Activated T-cell treated with anti-CD3 and anti-CD28 coated beads, Interleukin-2, amount 50 U/mL, for 1 hour (primary cell): ENCODE measurements at regions not wholly inside any gene's neighbourhood (a gene's known extent, or its start where the extent isn't known, plus 50 kb on each side); places are given as distances from the start of the nearest gene placed in this dataset.

Experiments used
- DNase-seq: peaks from one replicate; pipeline ENCODE4 v3.0.0-alpha.2; 2020

DNA sequence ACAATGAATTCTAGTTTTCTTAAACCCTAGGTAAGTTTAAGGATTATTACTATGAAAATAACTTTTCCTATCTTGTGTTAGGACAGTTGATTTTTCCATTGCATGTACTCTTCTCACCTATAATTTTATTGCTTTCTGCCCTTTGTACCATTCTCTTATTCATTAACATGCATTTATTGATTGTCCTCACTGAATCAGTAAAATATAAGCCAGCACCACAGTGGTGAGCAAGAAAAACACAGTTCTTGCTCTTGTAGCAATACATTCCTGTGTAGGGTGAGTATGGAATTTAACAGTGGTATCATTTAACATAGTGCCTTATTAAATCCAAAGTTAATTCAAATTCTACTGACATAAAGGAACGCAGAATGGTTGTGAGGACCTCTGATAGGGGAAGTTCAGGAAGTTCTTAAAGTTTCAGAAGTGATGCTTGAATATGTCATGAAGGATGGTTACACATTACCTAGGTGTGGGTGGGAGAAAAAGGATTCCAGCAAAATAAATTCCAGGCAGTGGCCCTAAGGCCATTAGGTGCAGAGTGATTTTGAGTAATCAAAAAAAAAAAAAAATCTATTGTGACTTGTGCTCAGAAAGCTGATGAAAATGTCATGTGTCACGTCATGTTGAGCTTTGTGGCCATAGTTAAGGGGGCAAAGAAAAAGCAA lies 104.7 kb upstream of the DSEL start:
- no peak for DNase-seq

DNA sequence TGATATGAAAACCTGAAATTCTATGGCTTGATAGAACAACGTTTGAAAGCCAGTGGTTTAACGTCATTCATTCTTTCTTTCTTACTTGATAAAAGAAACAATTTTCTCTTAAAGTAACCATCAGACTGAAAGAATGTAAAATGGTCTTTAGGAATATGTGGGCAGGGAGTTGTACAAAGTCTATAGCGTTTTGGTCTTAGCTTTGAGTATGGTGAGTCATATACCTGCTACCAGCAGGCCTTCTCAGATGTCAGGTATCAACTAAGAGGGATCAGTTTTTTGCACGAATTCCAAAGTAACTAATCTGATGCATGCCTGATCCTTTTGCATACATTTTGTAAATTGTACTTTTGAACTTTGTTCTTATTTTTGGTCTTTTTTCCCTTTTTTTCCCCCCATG lies 101.5 kb upstream of the DSEL start:
- DNase-seq = no peak

DNA sequence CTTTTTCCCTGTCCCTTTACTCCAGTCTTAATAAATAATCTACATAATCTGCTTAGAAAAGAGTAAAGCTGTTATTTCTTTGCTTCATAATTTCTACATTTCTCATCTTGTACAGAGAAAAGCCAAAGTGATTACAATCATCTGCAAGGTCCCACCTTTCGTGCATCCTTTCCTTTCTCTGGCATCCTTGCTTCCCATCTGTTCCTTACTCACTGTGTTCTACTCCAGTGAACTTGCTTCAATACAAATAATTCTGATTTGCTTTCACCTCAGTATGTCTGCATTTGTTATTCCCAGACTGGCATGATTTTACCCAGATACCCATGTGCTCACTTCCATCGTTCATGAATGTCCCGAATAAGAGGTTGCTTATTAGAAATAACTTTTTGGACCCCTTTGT lies 99.4 kb upstream of the DSEL start:
- no peak for DNase-seq

DNA sequence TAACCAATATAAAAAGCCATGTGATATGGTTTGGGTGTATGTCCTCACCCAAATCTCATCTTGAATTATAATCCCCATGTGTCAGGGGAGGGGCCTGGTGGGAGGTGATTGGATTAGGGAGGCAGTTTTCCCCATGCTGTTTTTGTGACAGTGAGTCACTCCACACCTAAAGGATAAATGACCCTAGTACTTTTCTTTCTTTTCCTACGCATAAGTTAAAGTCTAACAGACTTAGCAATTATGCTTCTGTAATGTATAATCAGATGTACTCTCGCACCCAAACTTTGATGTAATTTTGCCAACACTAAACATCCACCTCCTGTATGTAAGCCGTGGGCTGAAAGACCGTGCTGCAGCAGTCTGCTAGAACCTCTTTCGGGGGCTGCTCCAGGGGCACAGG lies 97.2 kb upstream of the DSEL start:
- DNase-seq = no peak

DNA sequence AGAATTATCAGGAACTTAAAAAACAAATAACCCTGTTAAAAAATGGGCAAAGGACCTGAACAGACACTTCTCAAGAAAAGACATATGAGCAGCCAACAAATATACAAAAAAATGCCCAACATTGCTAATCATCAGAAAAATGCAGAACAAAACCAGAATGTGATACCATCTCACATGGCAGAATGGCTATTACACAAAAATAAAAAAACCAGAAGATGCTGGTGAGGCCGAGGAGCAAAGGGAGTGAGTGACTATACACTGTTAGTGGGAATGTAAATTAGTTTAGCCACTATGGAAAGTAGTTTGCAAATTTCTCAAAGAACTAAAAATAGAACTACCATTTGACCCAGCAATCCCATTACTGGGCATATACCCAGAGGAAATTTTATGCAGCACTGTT lies 95.8 kb upstream of the DSEL start:
- no peak for DNase-seq

DNA sequence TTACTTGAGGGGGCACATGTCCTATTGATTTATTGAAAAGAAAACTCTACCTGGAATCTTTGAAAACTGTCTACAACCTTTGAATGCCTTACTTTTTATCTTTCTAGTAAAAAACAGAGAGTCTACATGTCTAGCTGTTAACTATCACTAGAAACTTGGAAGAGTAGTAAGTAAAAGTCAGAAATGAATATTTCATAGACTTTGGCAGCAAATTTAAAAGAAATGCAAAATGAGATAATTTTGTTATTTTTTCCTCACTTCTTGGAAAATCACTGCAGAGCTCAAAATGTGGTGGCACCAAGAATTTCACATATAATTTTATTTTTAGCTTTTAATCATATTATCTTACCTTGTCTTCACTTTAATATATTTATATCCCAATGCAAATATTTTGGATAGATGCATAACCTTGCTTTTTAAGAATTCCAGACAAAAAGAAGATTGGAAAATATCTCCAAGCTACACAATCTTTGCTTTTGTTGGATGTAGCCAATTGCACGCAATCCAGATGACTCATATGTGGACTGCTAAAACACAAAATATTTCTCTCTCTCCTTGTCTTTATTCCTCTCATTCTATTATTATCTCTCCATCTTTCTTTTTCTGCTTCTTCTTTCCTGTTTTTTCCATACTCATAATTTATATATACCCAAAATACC lies 92.2 kb upstream of the DSEL start:
- no peak for DNase-seq

DNA sequence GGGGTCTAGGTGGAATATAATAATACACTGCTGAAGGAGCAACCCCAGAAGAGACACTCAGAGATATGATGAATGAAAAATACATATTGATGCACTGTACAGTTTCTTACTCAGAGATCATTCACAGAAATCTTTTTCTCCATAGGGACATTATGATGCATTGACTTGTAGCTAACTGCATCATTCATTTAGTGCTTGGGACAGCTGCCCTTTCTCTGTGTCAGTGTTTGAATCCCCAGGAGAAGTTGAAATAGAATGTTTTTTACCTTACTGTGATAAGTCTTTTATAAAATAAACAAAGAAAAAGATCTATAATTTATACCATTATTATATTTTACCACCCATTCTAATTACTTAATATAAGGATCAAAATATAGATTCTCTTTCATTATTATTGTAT lies 91.7 kb upstream of the DSEL start:
- no peak for DNase-seq

DNA sequence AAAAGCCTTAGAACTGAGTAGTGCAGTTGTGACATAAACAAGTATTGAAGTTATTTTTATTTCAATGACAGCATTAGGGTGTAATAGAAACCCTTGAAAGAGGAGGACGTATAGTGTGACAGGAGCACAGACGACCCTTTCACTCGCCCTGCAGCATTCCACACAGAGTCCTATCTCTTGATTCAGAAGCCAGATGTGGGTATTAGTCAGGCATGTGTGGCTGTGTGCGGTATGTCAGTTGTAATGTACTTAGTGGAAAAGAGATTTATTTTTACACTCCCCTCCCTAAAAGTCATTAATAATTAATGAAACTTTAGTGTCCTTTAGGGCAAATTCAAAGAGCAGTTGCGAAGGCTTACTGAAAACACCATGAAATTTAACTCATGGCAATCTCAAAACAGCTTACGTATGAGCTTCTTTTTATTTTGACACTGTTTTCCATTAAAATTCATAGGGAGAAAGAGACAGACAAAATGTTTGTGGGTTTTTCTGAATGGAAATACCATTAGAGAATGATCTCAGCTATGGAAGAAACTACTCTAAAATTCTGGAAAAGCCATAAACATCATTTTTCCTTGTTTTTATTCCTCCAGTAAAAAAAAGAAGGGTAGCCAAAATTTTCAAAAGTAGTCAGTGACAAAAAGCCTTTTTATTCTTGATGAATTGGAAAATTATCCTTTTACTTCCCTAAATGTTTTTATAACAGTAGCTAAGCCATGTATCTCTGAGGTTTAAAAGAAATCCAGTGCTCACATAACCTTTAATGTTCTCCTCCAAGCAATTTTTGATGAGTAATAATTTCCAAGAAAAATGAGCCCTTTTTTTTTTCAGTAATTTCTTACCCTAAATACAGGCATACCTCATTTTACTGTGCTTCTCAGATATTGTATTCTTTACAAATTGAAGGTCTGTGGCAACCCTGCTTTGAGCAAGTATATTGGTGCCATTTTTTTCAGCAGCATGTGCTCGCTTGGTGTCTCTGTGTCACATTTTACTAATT lies 84.0 kb upstream of the DSEL start:
- DNase-seq = no peak

DNA sequence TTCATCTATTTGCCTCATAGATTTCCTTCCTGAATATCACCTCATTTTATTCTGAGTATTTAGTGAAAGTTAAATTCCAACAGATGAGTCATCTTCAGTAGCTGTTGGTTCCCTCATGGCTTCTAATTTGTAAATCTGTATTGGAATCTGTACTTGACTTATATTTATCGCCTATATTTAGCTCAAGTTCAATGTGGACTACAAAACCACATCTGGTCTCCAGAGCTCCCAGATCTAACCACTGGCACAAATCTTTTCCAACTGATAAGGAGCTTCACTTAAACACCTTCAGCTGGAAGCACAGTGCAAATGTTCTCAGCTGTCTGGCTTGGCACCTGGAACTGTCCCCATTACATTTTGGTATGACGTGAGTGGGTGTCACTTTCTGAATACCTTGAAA lies 82.8 kb upstream of the DSEL start:
- DNase-seq = no peak

DNA sequence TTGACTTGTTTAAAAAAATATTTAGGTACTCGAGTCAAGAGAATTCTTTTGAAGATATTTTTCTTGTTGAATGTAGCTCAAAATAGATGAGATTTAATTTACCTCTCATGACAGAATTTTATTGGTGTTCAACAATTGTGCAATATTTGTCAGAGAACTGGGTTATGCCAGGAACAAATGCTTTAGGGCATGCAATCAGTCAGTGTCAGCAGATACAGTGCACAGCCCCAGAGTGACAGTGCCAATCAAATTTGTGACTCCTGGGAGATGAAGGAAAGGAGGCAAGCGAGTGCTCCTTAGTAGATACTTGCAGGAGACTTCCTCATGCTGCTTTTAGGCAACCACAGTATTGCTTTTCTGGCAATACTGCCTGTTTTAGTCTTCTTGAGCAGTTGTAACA lies 81.2 kb upstream of the DSEL start:
- DNase-seq = no peak

DNA sequence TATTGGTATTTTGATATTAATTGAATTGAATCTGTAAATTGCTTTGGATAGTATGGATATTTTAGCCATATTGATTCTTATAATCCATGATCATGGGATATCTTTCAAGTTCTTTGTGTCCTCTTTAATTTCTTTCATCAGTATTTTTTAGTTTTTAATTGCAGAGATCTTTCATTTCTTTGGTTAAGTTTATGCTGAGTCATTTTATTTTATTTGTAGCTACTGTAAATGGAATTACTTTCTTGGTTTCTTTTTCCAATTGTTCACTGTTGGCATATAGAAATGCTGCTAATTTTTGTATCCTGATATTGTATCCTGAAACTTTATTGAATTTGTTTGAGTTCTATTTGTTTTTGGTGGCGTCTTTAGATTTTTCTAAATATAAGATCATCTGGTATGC lies 79.5 kb upstream of the DSEL start:
- no peak for DNase-seq

DNA sequence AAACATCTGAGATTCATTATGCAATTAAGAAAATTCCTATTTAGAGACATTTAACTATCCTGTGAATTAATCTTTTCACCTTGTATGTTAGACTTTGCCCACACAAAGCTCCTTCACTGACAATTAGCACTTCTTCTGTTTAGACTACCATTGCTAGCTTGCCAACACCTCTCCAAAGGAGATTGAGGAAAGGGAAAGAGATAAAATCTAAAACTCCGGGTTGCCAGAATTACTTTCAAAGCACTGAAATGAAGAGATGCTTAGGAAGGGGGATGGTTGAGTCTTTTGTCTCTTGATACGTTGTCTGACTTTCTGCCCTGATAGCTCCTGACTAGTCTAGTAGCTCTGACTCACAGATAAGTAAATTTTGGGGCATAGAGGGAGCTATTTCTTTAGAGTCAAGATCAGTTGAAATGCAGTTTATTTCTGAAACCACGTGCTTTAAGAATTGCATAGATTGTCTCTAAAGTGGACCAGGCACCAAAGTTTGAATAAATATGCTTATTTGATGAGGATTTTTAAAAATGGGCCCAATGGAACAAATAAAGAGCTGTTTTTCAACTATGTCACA lies 74.1 kb upstream of the DSEL start:
- no peak for DNase-seq

DNA sequence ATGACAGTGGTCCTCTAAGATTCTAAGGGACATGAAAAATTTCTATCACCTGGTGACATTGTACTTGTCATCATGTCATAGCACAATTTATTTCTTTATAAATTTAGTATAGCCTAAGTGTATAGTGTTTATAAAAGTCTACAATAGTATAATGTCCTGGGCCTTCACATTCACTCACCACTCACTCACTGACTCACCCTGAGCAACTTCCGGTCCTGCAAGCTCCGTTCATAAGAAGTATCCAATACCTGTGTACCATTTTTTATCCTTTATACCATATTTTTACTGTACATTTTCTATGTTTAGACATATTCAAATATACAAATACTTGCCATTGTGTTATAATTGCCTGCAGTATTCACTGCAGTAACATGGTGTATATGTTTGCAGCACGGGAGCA lies 72.8 kb upstream of the DSEL start:
- no peak for DNase-seq

DNA sequence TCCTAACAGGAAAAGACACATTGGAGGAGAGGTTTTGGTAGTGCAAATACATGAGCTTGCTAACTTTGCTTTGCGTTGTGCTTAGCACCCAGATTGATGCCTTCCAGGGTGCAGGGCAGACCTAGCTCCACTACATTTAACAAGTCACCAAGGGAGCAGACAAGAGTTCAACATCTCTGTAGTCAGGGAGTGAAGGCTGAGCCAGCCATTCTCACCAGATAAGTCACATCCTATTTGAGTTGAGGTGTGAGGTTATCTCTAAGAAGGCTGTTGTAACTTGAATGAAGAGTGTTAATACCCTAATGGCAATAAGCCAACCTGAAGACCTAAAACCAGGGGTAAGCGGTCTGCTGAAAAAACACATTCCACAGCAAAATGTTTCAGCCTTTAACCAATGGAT lies 69.6 kb upstream of the DSEL start:
- no peak for DNase-seq

DNA sequence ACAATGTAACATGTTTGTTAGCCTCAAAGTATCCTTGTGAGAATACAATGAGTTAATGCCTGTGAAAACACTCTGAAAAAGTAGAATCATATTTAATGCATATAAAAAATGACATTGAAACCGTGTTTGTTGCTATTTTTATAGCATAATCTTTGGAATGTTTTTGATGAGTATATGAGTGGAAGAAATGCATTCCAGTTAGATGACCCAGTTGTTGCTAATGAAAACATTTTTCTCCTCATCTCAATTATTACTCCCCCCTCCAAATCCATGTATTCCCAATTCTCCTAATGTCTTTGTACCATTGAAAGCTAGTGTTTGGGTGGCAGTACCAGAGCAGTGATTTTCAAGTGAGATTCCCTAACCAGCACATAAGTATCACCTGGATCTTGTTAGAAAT lies 67.1 kb upstream of the DSEL start:
- DNase-seq = no peak

DNA sequence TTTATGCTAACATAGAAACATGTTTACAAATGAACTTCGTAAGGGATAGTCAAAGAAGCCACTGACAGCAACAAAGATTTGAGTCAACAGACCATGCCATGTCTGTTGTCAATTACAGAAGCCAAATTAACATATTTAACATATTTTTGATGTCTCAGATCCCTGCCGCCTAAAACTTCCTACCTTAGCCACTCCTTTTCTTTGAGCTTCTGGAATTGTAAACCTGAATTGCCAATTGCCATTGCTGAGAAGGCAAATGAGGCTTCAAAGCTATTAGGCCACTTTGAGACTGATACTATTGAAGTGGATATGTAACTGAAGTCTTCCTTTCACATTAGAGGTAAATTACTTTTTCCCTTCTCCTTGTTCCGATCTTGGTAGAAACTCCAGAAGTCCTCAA lies 66.0 kb upstream of the DSEL start:
- no peak for DNase-seq

DNA sequence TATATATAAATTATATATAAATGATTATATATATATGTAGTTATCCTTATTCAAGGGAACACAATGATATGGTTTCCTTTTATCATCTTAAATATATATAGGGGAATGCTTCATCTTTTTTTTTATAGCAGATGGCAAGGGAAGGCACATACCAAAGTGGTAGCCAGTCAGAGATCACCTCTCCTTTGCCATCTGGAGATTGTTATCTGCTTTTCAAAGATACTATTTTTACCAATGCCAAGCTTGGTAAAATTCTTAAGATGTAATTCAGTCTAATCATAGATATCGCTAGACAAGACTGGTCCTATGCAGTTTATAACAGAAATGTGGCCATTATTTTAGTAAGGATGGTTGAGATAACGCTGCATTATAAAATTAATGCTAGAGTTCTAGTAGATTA lies 64.7 kb upstream of the DSEL start:
- no peak for DNase-seq

DNA sequence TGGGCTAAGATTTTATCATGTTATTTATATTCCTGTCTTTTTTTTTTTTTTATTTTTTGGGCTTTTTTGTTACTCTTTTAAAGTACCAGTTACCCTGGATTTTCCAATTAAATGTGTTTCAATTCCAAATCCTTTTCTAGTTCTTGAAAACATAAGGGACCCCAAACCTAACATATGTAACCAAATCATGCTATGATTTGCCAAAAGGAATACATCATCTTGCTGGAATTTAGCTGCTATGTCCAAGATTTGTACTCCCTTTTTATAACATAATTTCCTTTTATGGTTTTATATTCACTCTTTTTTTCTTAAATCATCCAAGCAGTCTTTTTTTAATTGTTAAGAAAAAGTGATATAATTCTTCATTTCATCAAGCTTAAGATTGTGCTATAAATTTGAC lies 60.9 kb upstream of the DSEL start:
- no peak for DNase-seq

DNA sequence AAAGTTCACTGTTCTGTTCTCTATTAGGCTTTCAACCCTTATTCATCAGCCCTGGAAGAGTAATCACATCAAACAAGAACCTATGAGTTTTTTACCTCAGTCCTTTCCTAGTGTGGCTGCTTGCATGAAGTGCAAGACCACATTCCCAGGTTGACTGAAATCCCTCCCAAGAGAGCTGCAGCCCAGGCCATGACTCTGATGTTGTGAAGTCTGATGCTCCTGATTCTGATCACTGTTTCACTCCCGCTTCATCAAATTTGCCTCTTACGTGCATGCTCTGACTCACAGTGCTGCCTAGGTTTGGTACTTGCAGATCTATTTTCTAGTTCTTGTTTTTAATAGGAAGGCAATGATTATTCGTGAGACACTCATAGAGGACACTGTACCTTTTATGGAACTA lies 58.2 kb upstream of the DSEL start:
- DNase-seq = no peak

DNA sequence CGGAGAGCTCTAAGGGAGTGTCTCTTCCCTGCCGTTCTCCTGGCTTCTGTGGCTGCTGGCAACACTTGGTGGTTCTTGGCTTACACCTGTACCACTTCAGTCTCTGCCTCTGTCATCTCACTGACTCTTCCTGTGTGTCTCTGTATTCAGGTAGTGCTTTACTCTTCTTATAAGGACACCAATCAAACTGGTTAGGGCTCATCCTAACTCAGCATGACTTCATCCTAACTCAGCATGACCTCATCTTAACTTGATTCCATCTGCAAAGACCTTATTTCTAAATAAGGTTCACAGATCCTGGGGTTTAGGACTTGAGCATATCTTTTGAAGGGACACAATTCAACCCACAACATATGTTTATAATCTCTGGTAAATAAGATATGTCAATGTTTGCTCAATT lies 51.6 kb upstream of the DSEL start:
- DNase-seq = no peak
